CD4-positive, alpha-beta T cell (primary cell): ENCODE measurements at regions not wholly inside any gene's neighbourhood (a gene's known extent, or its start where the extent isn't known, plus 50 kb on each side); places are given as distances from the start of the nearest gene placed in this dataset.
"Not testable (repeated sequence)": the region's sequence is repeated elsewhere in the genome, so short reads cannot be mapped to it uniquely, and the experiment has no call there.

Experiments
- ATAC-seq: fragments of 200-7000 bp; cut with Tn5 transposase; one replicate; pipeline ENCODE4 v1.10.0; 2022; ENCODE audit warnings: mild to moderate bottlenecking; ENCODE audit not compliant: poor library complexity
- CTCF ChIA-PET: fragments of 350-600 bp; sonication (Branson Sonifier 250); formaldehyde crosslinking; loops from one replicate; lab custom pipeline; 2021; ENCODE audit warnings: antibody characterized with exemption, inconsistent platforms; lab: Charles Lee
- POLR2A ChIA-PET: fragments of 350-600 bp; sonication (Branson Sonifier 250); formaldehyde crosslinking; loops from one replicate; lab custom pipeline; 2021; ENCODE audit warnings: antibody characterized with exemption, inconsistent platforms; lab: Charles Lee
- DNase-seq, 14 experiments: peaks; one replicate each; pipeline ENCODE4 v3.0.0-alpha.2; 2013 to 2020; ENCODE audit warnings: mixed read lengths in 2 of 14
- H3K27ac ChIP-seq, 2 donors: one replicate each; pipeline versions ENCODE4 v1.5.1 to v1.7.0; 2013; ENCODE audit warnings: low read length in 2 of 2, low read depth in 1 of 2, mild to moderate bottlenecking in 1 of 2
- H3K27me3 ChIP-seq, 2 experiments: 1 replicate in 1 of 2; 2 replicates in 1 of 2; pipeline versions ENCODE4 v1.6.1 to v1.7.0; 2013; ENCODE audit warnings: low read length in 2 of 2, control low read depth in 1 of 2, mild to moderate bottlenecking in 1 of 2, moderate library complexity in 1 of 2; ENCODE audit not compliant: insufficient read depth in 2 of 2, control insufficient read depth in 1 of 2
- H3K36me3 ChIP-seq: one replicate; pipeline ENCODE4 v1.6.1; 2013; ENCODE audit warnings: low read length, control low read depth; ENCODE audit not compliant: insufficient read depth
- H3K4me1 ChIP-seq: one replicate; pipeline ENCODE4 v1.6.1; 2013; ENCODE audit warnings: low read length, control low read depth; ENCODE audit not compliant: insufficient read depth
- H3K4me3 ChIP-seq: one replicate; pipeline ENCODE4 v1.5.1; 2013; ENCODE audit warnings: mild to moderate bottlenecking, low read length, moderate library complexity
- H3K9me3 ChIP-seq, 2 experiments: 1 replicate in 1 of 2; 2 replicates in 1 of 2; pipeline versions ENCODE4 v1.6.1 to v1.7.0; 2013; ENCODE audit warnings: low read length in 2 of 2, mild to moderate bottlenecking in 2 of 2, control low read depth in 1 of 2, moderate library complexity in 1 of 2; ENCODE audit not compliant: control insufficient read depth in 1 of 2, insufficient read depth in 1 of 2
- H3K27ac Mint-ChIP-seq: one replicate; pipeline ENCODE4 v1.8.0; 2020; ENCODE audit warnings: mixed read lengths
- H3K27me3 Mint-ChIP-seq: one replicate; pipeline ENCODE4 v1.8.0; 2021; ENCODE audit warnings: mixed read lengths
- H3K36me3 Mint-ChIP-seq: one replicate; pipeline ENCODE4 v1.8.0; 2021; ENCODE audit warnings: low read depth, mixed read lengths
- H3K4me1 Mint-ChIP-seq: one replicate; pipeline ENCODE4 v1.8.0; 2021; ENCODE audit warnings: low read depth, mixed read lengths
- H3K4me3 Mint-ChIP-seq: one replicate; pipeline ENCODE4 v1.8.0; 2020; ENCODE audit warnings: mild to moderate bottlenecking, mixed read lengths
- H3K9me3 Mint-ChIP-seq: one replicate; pipeline ENCODE4 v1.8.0; 2020; ENCODE audit warnings: mixed read lengths
- CTCF ChIP-seq: fragments of 200-600 bp; IDR thresholded peaks from one replicate; pipeline ENCODE4 v1.8.0; 2022; ENCODE audit warnings: antibody characterized with exemption, mild to moderate bottlenecking
- intact Hi-C, 2 experiments: fragments of 100-400 bp; cut with DNase I in 1 of 2; cut with micrococcal nuclease in 1 of 2; formaldehyde crosslinking; loops; one replicate each; pipeline versions ENCODE4 v1.15.1 to v1.9.0; 2023 to 2025; cut with DNase I, micrococcal nuclease

DNA sequence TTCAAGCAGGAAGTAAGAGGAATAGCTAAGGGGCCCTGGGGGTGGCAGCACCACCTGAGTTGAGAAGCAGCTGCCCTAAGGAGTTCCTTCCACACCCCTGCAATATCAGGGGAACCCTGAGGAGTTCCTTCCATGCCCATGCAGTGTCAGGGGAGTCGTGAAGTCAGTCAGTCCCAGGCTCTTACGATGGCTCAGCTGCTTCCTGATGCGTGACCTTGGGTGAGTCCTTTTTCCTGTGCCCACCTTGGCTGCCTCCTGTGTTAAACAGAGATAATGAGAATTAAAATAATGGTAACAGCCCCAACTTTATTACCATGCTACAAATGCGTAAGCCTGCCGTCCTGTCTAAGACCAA is 181.1 kb downstream of the MIAT start:
- no peaks in the 10 kb centered on the region for H3K36me3 ChIP-seq
- H3K27ac ChIP-seq: no peak overlapping the region
- ChIA-PET CTCF (no interaction called here), POLR2A (no interaction called here)
- H3K4me1 Mint-ChIP-seq: no peaks in the 10 kb centered on the region
- H3K36me3 Mint-ChIP-seq: no peaks in the 10 kb centered on the region
- H3K9me3 ChIP-seq: peaks cover 0 to 4% of the 10 kb centered on the region in 2 experiments
- H3K4me1 ChIP-seq: no peaks in the 10 kb centered on the region
- no peak for TF ChIP-seq CTCF
- H3K4me3 Mint-ChIP-seq: no peak overlapping the region
- H3K9me3 Mint-ChIP-seq: no peaks in the 10 kb centered on the region
- H3K27me3 ChIP-seq: no peaks in the 10 kb centered on the region
- DNase-seq (no peak), ATAC-seq (no peak)
- no peak overlapping the region for H3K4me3 ChIP-seq
- intact Hi-C loops: no loop called here
- no peaks in the 10 kb centered on the region for H3K27me3 Mint-ChIP-seq
- H3K27ac Mint-ChIP-seq: no peak overlapping the region

GRCh38 chr22:26839216-26839615 is 181.8 kb downstream of the MIAT start:
- Histone ChIP-seq H3K27ac (no peak overlapping the region), H3K9me3 (peaks cover 0 to 4% of the 10 kb centered on the region in 2 experiments), H3K27me3 (no peaks in the 10 kb centered on the region), H3K36me3 (no peaks in the 10 kb centered on the region), H3K4me1 (no peaks in the 10 kb centered on the region), H3K4me3 (no peak overlapping the region)
- Mint-ChIP-seq H3K27ac (no peak overlapping the region), H3K4me1 (no peaks in the 10 kb centered on the region), H3K4me3 (no peak overlapping the region), H3K27me3 (no peaks in the 10 kb centered on the region), H3K36me3 (no peaks in the 10 kb centered on the region), H3K9me3 (no peaks in the 10 kb centered on the region)
- CTCF ChIA-PET: no interaction called here
- ATAC-seq (no peak), DNase-seq (no peak)
- POLR2A ChIA-PET: no interaction called here
- no peak for TF ChIP-seq CTCF
- intact Hi-C loops: no loop called here

- DNase-seq, H3K27me3 Mint-ChIP-seq, ATAC-seq, H3K9me3 Mint-ChIP-seq, POLR2A ChIA-PET, intact Hi-C loops, H3K36me3 ChIP-seq, H3K4me3 Mint-ChIP-seq, H3K4me3 ChIP-seq, H3K27ac Mint-ChIP-seq, H3K4me1 Mint-ChIP-seq, H3K9me3 ChIP-seq, CTCF ChIA-PET, H3K36me3 Mint-ChIP-seq, H3K27me3 ChIP-seq, H3K4me1 ChIP-seq, H3K27ac ChIP-seq: not testable (repeated sequence)
Observed at GRCh38 chr22:26840770-26841169, 183.4 kb downstream of the MIAT start.

- Mint-ChIP-seq H3K27me3 (no peaks in the 10 kb centered on the region), H3K27ac (no peak overlapping the region), H3K36me3 (no peaks in the 10 kb centered on the region), H3K4me1 (no peaks in the 10 kb centered on the region), H3K4me3 (no peak overlapping the region), H3K9me3 (no peaks in the 10 kb centered on the region)
- intact Hi-C loops: no loop called here
- TF ChIP-seq CTCF: no peak
- no peaks in the 10 kb centered on the region for H3K4me1 ChIP-seq
- no peak overlapping the region for H3K27ac ChIP-seq
- ATAC-seq (no peak), DNase-seq (no peak)
- H3K4me3 ChIP-seq: no peak overlapping the region
- no peaks in the 10 kb centered on the region for H3K36me3 ChIP-seq
- ChIA-PET POLR2A (no interaction called here), CTCF (no interaction called here)
- no peaks in the 10 kb centered on the region for H3K27me3 ChIP-seq
- H3K9me3 ChIP-seq: peaks cover 0 to 4% of the 10 kb centered on the region in 2 experiments
Observed at GRCh38 chr22:26842103-26842502, 184.7 kb downstream of the MIAT start.
